ENCODE measurements at regions not wholly inside any gene's neighbourhood (a gene's known extent, or its start where the extent isn't known, plus 50 kb on each side); places are given as distances from the start of the nearest gene placed in this dataset.
A peak's percentile ranks its signal among the peaks of the same experiment; 100 is the strongest.

- DNase-seq, result peak; percentile 53
These were observed 89.3 kb upstream of the PRKCQ start for GRCh38 chr10:6669269-6669859.

GRCh38 chr10:6667679-6668270, 87.7 kb upstream of the PRKCQ start:
- DNase-seq, result peak; percentile 56

- no peak for DNase-seq
These were observed 87.1 kb upstream of the PRKCQ start for GRCh38 chr10:6667150-6667549.

GRCh38 chr10:6665847-6666246, 85.8 kb upstream of the PRKCQ start:
- DNase-seq, result no peak

GRCh38 chr10:6660460-6660859, 80.4 kb upstream of the PRKCQ start:
- DNase-seq, result no peak

- DNase-seq, result no peak
These were observed 79.4 kb upstream of the PRKCQ start for GRCh38 chr10:6659451-6659850.

GRCh38 chr10:6657669-6658068, 77.6 kb upstream of the PRKCQ start:
- no peak for DNase-seq

- no peak for DNase-seq
These were observed 77.1 kb upstream of the PRKCQ start for GRCh38 chr10:6657196-6657595.

- DNase-seq, result peak; percentile 13
These were observed 74.5 kb upstream of the PRKCQ start for GRCh38 chr10:6654571-6654970.

GRCh38 chr10:6650586-6650985, 70.5 kb upstream of the PRKCQ start:
- DNase-seq, result no peak

- DNase-seq, result no peak
These were observed 69.8 kb upstream of the PRKCQ start for GRCh38 chr10:6649903-6650302.

GRCh38 chr10:6648894-6649720, 69.0 kb upstream of the PRKCQ start:
- no peak for DNase-seq

- peak; percentile 53 for DNase-seq
These were observed 67.9 kb upstream of the PRKCQ start for GRCh38 chr10:6647811-6648526.

- no peak for DNase-seq
These were observed 63.9 kb upstream of the PRKCQ start for GRCh38 chr10:6643962-6644361.

GRCh38 chr10:6642876-6643275, 62.8 kb upstream of the PRKCQ start:
- DNase-seq, result no peak

- DNase-seq, result no peak
These were observed 60.5 kb upstream of the PRKCQ start for GRCh38 chr10:6640433-6641040.

- no peak for DNase-seq
These were observed 57.0 kb upstream of the PRKCQ start for GRCh38 chr10:6637053-6637452.

- no peak for DNase-seq
These were observed 55.7 kb upstream of the PRKCQ start for GRCh38 chr10:6635784-6636183.
